ENCODE measurements at regions not wholly inside any gene's neighbourhood (a gene's known extent, or its start where the extent isn't known, plus 50 kb on each side); places are given as distances from the start of the nearest gene placed in this dataset.
"Not testable (repeated sequence)": the region's sequence is repeated elsewhere in the genome, so short reads cannot be mapped to it uniquely, and the experiment has no call there.

DNA sequence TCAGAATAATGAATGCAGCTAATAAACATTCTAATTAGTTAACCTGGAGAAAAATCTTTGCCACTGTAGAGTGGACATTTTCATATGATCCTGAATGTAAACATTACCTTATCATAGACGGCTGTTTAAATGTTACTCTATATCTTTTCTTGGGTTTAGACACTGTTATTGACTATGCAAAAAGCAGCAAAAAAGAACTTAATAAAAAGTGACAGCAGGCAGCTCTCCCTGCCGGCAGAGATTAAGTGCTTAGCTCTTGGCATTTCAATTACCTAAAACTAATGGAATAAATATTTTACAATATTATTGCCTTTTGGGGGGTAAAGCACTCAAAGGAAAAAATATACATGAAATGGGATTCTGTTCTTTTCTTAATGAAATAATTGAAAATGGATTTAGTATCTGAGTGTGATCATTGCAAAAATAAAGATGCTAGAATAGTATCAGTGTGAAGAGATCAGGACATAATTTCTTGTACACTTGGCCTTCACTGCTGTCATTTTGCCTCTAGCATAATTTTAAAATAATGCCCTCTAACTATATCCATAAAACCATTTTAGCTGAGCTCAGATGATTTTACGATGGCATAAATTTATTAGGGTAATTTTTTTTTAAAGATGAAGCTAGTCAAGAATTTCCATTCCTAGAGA is 203.4 kb upstream of the DPP10 start:
- DNase-seq (ENCODE audit: extremely low read depth, low read depth), result no peak

DNA sequence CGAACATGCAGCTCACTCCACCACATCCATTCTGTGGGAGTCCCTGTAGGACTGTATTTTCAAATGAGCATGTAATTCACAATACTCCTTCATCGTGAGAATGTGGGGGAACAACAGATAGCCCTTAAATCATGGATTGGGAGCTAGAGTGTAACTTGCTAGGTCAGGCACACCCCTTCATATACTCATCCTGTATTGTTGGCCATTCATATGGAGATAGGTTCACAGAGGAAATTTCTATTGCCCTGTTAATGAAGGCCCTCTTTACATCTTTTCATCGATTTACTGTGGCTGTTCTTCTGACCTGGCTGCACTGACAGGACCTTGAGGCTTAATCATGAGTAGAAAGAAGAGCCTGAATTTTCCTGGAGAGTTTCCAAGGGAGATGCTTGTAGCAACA is 193.8 kb upstream of the DPP10 start:
- DNase-seq (ENCODE audit: extremely low read depth, low read depth), result no peak

DNA sequence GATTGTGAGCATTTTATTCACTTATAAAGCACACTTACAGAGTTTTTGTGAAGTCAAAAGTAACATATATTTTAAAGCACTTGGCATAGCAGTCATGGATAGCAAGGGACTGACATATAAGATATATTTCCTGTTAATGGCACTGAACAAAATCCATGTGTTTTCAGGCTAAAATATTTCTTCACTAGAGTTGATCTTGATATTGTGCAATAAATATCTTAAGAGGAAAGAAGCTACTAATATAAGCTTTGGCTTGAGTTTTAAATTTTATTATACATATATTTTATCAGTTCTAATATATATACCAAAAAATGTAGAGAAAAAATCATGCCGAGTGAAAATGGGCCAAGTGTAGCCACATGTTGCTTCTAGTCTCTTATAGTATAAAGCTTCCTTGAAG is 189.7 kb upstream of the DPP10 start:
- no peak for DNase-seq (ENCODE audit: extremely low read depth, low read depth)

DNA sequence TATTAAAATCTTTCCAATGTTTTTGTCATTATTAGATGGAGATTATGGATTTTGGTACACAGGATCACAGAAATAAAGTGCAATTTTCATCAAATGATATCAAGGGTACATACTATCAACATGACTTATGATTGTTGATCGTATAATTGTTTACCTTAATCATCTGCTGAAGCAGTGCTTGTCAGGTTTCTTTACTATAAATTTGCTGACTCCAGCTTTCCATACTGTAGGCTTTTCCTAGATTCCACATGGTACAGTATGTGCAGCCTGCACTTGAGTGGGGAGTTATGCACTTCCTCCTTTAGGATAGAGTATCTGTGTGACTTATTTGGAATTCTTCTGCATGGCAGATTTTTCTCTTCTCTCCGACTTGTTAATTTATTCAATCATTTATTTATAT is 187.6 kb upstream of the DPP10 start:
- DNase-seq (ENCODE audit: extremely low read depth, low read depth), result no peak

DNA sequence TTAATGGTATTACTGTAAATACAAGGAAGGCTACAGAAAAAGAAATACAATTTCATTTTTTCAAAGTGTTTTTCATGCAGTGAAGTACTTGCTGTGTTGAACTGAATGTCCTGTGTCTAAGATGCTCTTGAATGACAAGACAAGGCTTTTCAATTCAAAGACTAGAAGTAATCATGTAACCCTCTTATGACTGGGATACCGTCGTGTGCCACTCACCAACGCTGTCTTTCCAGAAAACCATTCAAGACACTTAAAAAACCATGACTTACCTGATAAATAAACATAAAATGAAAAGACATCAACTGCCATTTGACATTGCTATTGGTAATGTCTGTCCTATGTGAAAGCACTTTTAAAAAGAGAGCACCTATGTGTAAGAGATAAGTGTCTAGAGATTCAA is 183.1 kb upstream of the DPP10 start:
- DNase-seq (ENCODE audit: extremely low read depth, low read depth), result no peak

DNA sequence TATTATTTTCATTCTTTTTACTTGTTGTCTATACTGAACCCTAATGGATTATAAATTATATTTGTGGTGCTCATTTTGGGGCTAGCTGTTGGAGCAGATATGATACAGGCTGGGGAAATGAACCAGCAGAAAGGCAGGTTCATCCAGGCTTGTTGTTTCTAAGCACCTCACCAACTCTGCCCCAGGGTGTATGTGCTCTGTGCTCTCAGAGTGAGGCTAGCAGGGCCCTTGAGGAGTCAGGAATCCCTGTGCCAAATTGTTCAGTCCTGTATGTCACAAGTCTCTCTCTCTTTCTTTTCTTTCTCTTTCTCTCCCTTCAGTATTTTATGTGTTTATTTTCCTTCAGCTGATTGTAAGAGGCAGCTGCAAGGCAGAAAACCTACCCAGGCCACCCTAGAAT is 181.1 kb upstream of the DPP10 start:
- no peak for DNase-seq (ENCODE audit: extremely low read depth, low read depth)

DNA sequence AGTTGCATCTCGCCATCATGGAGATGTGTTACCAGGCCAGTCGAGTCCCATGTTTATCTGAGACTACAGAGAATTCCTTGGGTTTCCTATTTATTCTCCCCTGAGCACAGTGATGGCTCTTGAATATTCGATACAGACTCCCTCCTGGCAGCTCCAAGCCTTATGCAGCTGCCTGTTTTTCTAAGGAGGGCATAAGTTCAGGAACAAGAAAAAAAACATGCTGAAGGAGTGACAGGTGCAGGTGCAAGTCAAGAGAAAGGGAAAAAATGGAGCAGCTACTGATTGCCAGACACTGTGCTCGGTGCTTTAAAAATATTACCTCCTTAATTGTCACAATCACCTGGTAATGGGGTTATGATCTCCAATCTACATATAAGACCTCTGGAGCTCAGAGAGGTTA is 177.2 kb upstream of the DPP10 start:
- no peak for DNase-seq (ENCODE audit: extremely low read depth, low read depth)

DNA sequence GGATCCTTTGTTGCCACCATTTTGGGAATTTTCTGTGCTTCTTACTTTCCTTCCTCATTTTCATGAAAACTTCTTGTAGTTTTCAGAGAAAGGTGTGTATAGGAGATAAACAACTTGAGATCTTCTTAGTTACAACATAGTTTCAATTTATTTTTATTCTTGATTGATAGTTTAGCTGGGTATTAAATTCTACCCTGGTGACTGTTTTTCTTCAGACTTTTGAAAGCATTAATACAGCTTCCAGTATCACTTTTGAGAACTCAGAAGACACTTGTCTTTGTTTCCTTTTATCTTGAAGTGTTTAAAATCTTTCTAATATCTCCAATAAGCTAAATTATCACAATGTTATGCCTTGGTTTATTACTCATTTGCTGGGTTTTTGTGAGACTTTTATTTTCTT is 167.5 kb upstream of the DPP10 start:
- no peak for DNase-seq (ENCODE audit: extremely low read depth, low read depth)

DNA sequence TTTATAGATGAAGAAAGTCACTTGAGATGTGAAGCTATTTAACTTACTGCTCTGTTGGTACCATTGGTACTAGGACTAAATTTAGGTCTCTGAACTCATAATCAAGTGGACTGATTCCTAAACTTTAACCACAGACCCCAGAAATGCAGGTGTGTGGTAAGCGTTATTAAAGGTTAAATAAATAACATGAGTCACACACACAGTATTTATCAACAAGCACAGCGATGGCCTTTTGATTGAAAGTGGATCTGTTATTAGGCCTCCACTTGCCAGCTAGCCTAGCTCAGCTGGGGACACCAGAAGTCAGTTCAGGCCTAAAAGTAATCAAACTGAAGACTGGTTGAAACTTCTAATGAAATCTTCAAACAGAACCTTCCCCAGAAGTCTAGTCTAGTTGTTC is 161.3 kb upstream of the DPP10 start:
- no peak for DNase-seq (ENCODE audit: extremely low read depth, low read depth)

DNA sequence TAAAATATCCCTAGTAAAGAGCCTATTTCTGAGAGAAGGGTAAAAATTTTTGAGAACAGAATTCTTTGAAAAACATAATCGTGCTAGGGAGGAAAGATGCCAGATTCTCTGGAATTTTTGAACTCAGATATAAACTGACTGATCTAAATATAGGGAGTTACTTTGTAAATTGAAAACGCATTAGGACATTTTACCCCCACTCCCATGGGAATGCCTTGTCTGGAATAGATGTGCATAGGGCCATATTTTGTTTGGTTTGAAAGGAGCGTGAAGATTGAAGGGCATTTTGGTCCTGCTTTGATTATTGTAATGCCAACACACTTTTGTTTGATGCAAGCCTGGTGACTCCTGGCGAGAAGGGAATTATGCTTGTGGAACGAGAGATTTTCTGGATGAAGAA is 158.7 kb upstream of the DPP10 start:
- no peak for DNase-seq (ENCODE audit: extremely low read depth, low read depth)

DNA sequence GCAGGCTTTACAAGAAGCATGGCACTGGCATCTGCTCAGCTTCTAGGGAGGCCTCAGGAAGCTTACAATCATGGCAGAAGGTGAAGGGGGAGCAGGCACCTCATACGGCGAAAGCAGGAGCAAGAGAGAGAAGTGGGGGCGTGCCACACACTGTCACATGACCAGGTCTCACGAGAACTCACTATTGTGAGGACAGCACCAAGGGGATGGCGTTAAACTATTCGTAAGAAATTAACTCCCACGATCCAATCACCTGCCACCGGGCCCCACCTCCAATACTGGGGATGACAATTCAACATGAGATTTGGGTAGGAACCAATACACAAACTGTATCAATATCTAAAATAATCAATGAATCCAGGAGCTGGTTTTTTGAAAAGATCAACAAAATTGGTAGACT is 156.0 kb upstream of the DPP10 start:
- no peak for DNase-seq (ENCODE audit: extremely low read depth, low read depth)

DNA sequence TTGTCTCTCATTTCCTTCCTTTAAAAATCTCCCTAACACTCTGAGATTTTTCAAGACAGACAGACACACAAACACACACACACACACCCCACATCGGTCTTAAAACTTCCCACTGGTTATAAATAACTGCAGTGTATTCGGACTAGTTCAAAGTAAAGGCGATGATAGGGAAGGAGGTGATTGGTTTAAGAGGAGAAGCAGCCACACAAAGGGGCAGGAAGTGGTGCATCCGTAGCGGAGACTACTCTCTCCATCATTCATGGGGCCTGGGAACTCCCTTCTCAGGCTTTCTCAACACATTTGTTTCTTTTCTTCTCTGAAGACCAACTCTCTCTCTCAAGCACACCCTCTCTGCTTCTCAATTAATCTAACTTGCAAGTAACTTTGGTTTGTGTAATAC is 149.1 kb upstream of the DPP10 start:
- DNase-seq (ENCODE audit: extremely low read depth, low read depth), result no peak

DNA sequence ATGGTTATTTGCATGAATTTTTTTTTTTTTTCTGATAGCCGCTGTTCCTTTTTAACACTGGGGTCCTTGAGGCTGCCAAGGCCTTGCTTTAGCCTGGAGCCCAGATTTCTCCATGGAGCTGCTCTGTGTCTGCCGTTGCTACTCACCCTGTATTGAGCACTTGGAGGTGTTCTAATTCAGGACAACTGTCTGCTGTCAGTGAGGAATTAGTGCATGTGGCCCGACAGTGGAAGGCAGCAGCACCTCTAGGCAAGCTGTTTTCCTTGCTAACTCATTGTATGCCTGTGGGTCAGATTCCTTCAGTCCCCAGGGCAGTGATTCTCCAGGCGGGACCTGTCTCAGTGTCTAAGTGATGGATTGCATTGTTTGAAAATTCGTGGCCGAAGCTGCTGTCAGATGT is 147.7 kb upstream of the DPP10 start:
- no peak for DNase-seq (ENCODE audit: extremely low read depth, low read depth)

DNA sequence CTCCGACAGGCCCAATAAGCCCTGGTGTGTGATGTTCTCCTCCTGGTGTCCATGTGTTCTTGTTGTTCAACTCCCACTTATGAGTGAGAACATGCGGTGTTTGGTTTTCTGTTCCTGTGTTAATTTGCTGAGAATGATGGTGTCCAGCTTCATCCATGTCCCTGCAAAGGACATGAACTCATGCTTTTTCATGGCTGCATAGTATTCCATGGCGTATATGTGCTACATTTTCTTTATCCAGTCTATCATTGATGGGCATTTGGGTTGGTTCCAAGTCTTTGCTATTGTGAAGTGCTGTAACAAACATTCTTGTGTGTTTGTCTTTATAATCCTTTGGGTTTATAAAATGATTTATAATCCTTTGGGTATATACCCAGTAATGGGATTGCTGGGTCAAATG is 142.1 kb upstream of the DPP10 start:
- not testable (repeated sequence) for DNase-seq (ENCODE audit: extremely low read depth, low read depth)

DNA sequence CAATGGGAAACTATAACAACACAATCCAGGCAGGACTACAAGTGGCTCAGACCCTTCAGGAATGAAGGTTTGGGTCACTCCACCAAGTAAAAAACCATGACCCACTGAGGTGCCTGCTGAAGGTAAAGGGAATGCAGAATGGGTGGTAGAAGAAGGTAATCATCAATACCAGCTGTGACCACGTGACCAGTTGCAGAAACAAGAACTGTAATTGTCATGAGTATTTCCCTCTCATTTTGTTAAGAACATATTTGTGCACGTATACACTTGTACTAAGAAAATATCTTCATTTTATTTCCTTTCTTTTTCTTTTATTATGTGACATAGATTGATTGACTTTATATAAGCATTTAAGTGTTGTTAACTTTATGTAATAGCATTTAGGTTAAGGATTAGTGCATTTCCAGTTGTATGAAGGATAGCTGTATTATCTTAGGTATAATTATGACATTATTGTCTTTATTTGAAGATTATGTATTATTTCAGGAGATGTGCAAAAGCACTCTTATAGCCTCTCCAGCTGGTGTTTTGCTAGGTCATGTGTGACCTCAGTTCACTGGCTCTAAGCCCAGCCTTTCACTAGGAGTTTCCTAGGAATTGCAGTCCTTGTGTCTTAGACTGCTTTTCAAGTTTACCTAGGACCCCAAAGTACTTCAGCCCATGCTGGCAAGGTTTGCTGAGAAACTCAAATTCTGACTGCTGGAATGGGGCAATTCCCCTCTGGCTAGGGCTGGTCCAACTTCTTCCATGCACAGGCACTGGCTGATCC is 125.7 kb upstream of the DPP10 start:
- no peak for DNase-seq (ENCODE audit: extremely low read depth, low read depth)

DNA sequence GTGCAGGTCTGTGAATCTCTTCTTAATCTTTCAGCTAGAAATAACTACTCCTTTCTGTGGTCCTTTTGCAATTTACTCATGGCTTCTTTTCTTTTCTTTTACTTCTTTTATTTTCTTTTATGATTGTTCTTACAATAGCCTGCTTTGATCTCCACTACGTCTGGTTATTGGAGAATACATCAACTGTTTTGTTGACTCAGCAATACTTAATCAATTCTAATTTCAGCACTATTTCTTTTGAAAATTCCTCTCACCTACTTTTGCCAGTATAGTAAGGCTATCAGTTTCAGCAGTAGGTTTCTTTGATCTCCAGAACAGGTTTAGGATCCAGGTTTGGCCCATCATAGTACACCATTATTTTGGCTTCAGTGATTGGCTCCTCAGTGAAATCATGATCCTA is 111.8 kb upstream of the DPP10 start:
- DNase-seq (ENCODE audit: extremely low read depth, low read depth), result no peak

DNA sequence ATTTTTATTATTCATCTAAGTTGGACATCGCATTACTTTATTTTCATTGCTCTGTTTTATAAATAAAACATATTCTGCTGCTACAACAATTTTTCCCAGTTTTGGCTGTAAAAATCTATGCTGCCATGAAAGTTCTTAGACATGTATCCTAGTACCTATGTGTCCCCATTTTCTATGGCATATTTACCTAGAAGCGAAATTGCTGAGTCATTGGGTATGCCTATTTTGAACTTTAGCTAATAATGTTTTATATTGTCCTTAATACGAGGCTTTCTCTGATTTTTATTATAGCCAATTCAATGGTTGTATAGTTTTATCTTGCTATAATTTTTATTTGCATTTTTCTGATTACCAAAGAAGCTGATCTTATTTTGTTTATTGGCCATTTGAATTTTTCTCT is 110.5 kb upstream of the DPP10 start:
- DNase-seq (ENCODE audit: extremely low read depth, low read depth), result no peak

DNA sequence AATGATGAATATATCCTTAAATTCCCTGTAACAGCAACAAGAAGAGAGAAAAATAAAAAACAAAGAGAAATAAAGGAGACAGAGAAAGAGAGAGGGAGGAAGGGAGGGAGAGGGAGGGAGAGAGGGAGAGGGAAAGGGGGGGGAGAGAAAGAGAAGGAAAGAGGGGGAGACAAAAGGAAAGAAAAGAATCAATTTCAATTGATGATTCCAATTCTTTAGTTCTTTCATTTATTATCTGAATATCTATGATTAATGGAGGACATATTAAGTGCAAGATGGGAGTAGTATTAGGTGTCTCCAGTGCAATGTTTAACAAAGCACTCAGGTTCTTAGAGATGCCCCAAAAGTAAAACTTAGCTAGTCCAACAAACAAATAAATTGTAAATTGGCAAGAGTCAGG is 97.2 kb upstream of the DPP10 start:
- no peak for DNase-seq (ENCODE audit: extremely low read depth, low read depth)

DNA sequence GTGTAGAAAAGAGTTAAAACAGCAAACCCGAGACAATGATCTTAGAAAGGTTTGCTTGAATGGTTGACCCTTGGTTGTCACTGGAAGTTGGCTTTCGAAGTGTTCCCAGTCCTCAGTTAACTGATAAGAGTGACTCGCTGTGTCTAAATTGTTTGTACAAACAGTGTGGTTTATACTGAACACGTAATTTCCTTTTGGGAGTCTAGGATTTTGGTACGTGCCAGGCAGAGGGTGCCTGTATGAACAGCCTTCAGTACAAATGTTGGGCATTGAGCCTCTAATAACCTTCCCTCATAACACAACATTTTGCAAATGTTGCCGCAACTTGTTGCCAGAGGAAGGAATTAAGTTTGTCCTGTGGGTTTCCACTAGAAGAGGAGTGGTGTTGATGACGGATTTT is 95.8 kb upstream of the DPP10 start:
- DNase-seq (ENCODE audit: extremely low read depth, low read depth), result no peak

DNA sequence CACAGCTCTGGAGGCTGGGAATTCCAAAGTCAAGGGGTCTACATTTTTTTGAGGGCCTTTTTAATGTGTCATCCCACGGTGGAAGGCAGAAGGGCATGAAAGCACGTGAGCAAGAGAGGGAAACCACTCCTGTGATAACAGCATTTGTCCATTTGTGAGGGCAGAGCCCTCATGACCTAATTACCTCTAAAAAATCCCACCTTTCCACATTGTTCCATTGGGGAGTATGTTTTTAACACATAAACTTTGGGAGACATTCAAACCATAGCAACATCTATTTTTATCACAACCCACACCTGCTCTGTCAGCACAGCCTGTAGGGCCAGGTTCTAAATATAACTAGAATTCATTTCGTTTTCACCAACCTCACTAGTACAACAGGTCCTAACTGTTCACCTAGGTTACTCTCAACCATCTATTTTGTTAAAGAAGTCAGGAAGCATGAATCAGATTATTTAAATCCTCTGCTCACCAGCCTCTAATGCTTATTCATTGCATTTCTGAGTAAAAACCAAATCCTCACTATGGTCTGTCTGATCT is 92.2 kb upstream of the DPP10 start:
- DNase-seq (ENCODE audit: extremely low read depth, low read depth), result no peak

DNA sequence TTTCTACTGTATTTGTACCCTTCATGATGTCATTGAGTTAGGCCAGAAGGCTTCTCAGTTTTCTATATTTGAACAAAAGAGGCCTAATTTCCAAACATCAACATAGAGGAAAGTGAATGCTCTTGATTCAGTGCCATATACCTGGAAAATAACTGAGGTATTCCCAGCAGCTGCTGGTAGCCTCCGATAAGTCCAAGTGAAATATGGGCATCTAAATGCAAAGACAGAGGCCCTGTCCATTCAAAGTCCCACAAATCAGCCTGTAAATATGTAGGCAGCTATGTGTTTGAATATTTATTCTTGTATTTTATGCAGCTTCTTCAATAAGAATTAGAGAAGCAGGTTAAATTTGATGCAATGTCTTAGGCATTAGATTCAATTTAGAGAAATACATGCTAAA is 89.5 kb upstream of the DPP10 start:
- no peak for DNase-seq (ENCODE audit: extremely low read depth, low read depth)

DNA sequence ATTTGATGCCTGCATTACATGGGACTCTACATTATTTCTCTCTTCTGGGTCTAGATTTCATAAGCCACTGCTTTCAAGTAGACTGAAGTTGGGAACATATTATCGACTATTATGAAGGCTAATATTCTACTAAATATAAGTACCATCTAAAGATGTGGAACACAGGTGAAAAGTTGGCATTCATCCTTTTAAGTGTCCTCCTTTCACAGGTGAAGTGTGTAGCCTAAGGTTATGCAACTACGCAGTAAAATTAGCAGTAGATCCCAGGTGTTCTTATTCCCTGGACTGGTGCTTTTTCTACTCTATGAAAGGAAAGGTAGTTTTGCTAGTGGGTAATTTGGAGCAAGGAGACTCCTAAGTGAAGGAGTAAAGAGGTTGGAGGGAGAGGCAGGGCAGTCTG is 88.2 kb upstream of the DPP10 start:
- DNase-seq (ENCODE audit: extremely low read depth, low read depth), result no peak

DNA sequence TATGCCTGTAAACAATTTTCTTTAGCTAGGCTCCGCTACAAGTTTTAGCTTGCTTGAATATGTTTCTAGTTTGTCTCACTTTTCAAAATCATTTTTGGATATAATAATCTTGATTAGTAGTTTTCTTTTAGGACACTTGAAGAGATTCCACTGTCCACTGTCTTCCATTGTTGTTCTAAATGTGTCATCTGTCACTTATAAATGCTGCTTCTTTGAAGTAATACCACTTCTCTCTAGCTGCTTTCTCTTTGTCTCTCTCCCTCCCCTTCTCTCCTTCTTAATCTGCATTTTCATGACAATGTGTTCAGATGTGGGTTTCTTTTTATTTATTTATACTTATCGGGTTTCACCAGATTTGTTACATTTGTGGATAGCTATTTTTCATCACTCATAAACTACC is 73.7 kb upstream of the DPP10 start:
- no peak for DNase-seq (ENCODE audit: extremely low read depth, low read depth)

Data from NCI-H460 (cell line).